Esophagus muscularis mucosa (tissue), 4 donors: ENCODE measurements at regions not wholly inside any gene's neighbourhood (a gene's known extent, or its start where the extent isn't known, plus 50 kb on each side); places are given as distances from the start of the nearest gene placed in this dataset.

Source experiments
- CTCF ChIP-seq, 3 experiments: fragments of 200-600 bp in 2 of 3; fragments of 450-650 bp in 1 of 3; sonication (generic) in 2 of 3; IDR thresholded peaks; one replicate each; pipeline ENCODE4 v1.5.1; 2017 to 2019; ENCODE audit warnings: antibody characterized with exemption in 3 of 3, mild to moderate bottlenecking in 2 of 3, moderate library complexity in 1 of 3
- EP300 ChIP-seq: sonication (generic); formaldehyde crosslinking; IDR thresholded peaks from one replicate; pipeline ENCODE4 v1.6.1; 2017; ENCODE audit warnings: antibody characterized with exemption
- POLR2A ChIP-seq: fragments of 450-650 bp; IDR thresholded peaks from one replicate; pipeline ENCODE4 v1.6.1; 2017; ENCODE audit warnings: antibody characterized with exemption, moderate library complexity, mild to moderate bottlenecking, low read depth
- POLR2AphosphoS5 ChIP-seq, 2 donors: sonication (generic); formaldehyde crosslinking; IDR thresholded peaks; one replicate each; pipeline ENCODE4 v1.6.1; 2017; ENCODE audit warnings: antibody characterized with exemption in 2 of 2

- TF ChIP-seq CTCF (IDR thresholded peaks at IDR 0.05) (no peak), POLR2A (no peak), POLR2AphosphoS5 (IDR thresholded peaks at IDR 0.05) (no peak), EP300 (no peak)
These were observed 644.7 kb upstream of the PCDH10 start for GRCh38 chr4:132504438-132504837.
